Osteoblast (primary cell): ENCODE measurements at regions not wholly inside any gene's neighbourhood (a gene's known extent, or its start where the extent isn't known, plus 50 kb on each side); places are given as distances from the start of the nearest gene placed in this dataset.
A peak's percentile ranks its signal among the peaks of the same experiment; 100 is the strongest.

Experiments used
- DNase-seq: peaks from one replicate; pipeline ENCODE4 v3.0.0; 2011; ENCODE audit warnings: low spot score, mixed read lengths; ENCODE audit not compliant: insufficient read length; ENCODE audit errors: missing footprints
- H2AFZ ChIP-seq: 2 replicates; pipeline ENCODE4 v1.6.0; 2011; ENCODE audit warnings: mild to moderate bottlenecking, low read length
- H3K27ac ChIP-seq: 2 replicates; pipeline ENCODE4 v1.5.1; 2011; ENCODE audit warnings: mild to moderate bottlenecking, low read depth, low read length, moderate library complexity
- H3K27me3 ChIP-seq: 2 replicates; pipeline ENCODE4 v1.6.0; 2012; ENCODE audit warnings: mild to moderate bottlenecking, control low read depth, inconsistent platforms, low read length, moderate library complexity; ENCODE audit not compliant: insufficient read depth
- H3K36me3 ChIP-seq: 2 replicates; pipeline ENCODE4 v1.5.1; 2011; ENCODE audit warnings: mild to moderate bottlenecking, low read length, control low read depth, moderate library complexity; ENCODE audit not compliant: insufficient read depth
- H3K4me1 ChIP-seq: 2 replicates; pipeline ENCODE4 v1.5.1; 2011; ENCODE audit warnings: mild to moderate bottlenecking, low read length, control low read depth, moderate library complexity; ENCODE audit not compliant: insufficient read depth
- H3K4me2 ChIP-seq: 2 replicates; pipeline ENCODE4 v1.6.0; 2011; ENCODE audit warnings: mild to moderate bottlenecking, low read length; ENCODE audit not compliant: insufficient read depth
- H3K4me3 ChIP-seq: fragments of 200-600 bp; sonication (generic); 3 replicates; pipeline ENCODE4 v1.5.1; 2012; ENCODE audit warnings: mild to moderate bottlenecking, low read length, inconsistent platforms; ENCODE audit not compliant: insufficient read depth
- H3K79me2 ChIP-seq: 2 replicates; pipeline ENCODE4 v1.6.0; 2012; ENCODE audit warnings: mild to moderate bottlenecking, low read length, control low read depth, inconsistent platforms; ENCODE audit not compliant: insufficient read depth
- H3K9me3 ChIP-seq: 2 replicates; pipeline ENCODE4 v1.5.1; 2011; ENCODE audit warnings: low read depth, low read length, control low read depth
- H4K20me1 ChIP-seq: 2 replicates; pipeline ENCODE4 v1.6.0; 2012; ENCODE audit warnings: mild to moderate bottlenecking, low read length, control low read depth; ENCODE audit not compliant: insufficient read depth
- TF ChIP-seq, protein P1 (sequence below): IDR thresholded peaks from 2 replicates; pipeline ENCODE4 v1.5.1; 2011; ENCODE audit warnings: mild to moderate bottlenecking, low read depth, low read length, moderate library complexity; ENCODE audit errors: extremely low read depth

DNA sequence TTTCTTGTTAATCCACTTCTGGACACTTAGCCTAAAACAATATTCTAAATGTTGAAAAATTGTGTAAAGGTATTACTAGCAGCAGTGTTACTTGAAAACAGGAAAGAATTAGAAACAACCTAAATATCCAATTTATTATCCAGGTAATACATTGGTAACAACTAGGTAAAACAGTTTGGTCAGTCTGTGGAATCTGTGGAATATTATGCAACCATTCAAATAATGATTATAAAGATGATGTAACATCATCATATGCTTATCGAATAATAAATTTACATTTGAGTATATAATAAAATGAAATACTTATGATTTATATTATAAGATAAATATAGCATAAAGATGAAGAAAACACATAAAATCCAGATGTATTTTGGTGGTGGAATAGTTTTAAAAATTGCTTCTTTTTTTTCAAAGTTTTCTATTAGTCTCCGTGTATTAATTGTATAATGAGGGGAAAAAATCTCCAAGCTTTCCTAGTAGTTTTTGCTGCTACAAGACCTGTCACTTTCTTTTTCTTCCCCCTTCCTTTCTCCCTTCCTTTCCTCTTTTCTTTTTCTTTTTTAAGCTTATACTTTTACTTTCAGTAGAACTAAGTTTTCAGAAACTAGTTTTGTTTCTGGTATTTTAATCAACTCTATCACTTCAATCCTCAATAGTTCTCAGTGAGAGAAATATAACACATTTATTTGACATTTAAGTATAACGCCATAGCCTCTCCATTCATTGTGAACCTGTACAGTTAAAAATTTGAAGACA is 197.8 kb upstream of the HMCN1 start:
- Histone ChIP-seq H3K27me3 (no peaks in the 10 kb centered on the region), H3K4me2 (no peak overlapping the region), H3K79me2 (no peaks in the 10 kb centered on the region), H3K4me1 (no peaks in the 10 kb centered on the region), H3K9me3 (no peaks in the 10 kb centered on the region), H3K36me3 (no peaks in the 10 kb centered on the region), H3K4me3 (no peak overlapping the region), H2AFZ (no peak overlapping the region), H3K27ac (no peak overlapping the region), H4K20me1 (no peaks in the 10 kb centered on the region)
- TF ChIP-seq, protein P1, sequence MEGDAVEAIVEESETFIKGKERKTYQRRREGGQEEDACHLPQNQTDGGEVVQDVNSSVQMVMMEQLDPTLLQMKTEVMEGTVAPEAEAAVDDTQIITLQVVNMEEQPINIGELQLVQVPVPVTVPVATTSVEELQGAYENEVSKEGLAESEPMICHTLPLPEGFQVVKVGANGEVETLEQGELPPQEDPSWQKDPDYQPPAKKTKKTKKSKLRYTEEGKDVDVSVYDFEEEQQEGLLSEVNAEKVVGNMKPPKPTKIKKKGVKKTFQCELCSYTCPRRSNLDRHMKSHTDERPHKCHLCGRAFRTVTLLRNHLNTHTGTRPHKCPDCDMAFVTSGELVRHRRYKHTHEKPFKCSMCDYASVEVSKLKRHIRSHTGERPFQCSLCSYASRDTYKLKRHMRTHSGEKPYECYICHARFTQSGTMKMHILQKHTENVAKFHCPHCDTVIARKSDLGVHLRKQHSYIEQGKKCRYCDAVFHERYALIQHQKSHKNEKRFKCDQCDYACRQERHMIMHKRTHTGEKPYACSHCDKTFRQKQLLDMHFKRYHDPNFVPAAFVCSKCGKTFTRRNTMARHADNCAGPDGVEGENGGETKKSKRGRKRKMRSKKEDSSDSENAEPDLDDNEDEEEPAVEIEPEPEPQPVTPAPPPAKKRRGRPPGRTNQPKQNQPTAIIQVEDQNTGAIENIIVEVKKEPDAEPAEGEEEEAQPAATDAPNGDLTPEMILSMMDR: no peak
- DNase-seq: no peak

DNA sequence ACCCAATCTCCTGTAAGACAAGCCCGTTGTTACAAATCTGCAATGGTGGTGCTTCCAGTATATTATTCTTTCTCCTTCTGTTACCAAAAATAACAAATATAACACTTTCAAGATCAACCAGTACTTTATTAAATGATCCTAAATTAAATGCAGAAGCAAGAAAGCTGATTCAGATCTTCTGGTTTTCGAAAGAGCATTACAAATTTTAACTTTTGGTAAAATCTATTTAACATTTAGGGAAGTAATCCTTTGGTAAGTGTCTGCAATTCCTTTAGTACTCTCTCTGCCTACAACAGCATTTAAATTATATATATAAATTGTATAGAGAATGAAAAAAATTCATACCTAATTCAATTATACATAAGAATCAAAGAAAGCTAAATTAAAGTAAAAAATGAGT is 198.6 kb upstream of the HMCN1 start:
- H3K27ac ChIP-seq: no peak overlapping the region
- H3K4me3 ChIP-seq: no peak overlapping the region
- TF ChIP-seq, protein P1: no peak
- no peak for DNase-seq
- H2AFZ ChIP-seq: no peak overlapping the region
- H3K27me3 ChIP-seq: no peaks in the 10 kb centered on the region
- H3K4me1 ChIP-seq: no peaks in the 10 kb centered on the region
- H3K79me2 ChIP-seq: no peaks in the 10 kb centered on the region
- H3K36me3 ChIP-seq: no peaks in the 10 kb centered on the region
- H3K4me2 ChIP-seq: no peak overlapping the region
- H4K20me1 ChIP-seq: no peaks in the 10 kb centered on the region
- H3K9me3 ChIP-seq: no peaks in the 10 kb centered on the region

DNA sequence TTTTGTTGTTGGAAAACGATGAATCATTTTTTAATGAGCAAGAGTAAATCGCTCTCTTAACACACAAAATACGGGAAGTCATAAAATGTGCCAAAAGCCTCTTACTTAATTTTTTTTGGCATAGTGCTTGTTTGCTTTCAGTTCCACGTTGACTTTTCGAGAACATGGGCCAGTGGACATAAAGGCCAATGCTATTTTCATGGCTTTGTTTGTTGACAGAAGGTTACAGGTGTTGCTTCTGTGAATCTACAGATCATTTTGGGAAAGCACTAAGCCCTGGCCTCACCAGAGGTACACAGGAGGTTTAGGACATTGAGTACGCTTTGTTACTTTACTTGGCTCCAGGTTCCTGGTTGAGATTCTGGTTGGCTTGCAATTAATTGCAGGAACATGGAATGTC is 199.4 kb upstream of the HMCN1 start:
- Histone ChIP-seq H3K9me3 (no peaks in the 10 kb centered on the region), H3K4me3 (no peak overlapping the region), H3K4me1 (no peaks in the 10 kb centered on the region), H3K4me2 (no peak overlapping the region), H3K27me3 (no peaks in the 10 kb centered on the region), H2AFZ (no peak overlapping the region), H4K20me1 (no peaks in the 10 kb centered on the region), H3K79me2 (no peaks in the 10 kb centered on the region), H3K27ac (no peak overlapping the region), H3K36me3 (no peaks in the 10 kb centered on the region)
- DNase-seq: peak; percentile 31
- TF ChIP-seq, protein P1: no peak

DNA sequence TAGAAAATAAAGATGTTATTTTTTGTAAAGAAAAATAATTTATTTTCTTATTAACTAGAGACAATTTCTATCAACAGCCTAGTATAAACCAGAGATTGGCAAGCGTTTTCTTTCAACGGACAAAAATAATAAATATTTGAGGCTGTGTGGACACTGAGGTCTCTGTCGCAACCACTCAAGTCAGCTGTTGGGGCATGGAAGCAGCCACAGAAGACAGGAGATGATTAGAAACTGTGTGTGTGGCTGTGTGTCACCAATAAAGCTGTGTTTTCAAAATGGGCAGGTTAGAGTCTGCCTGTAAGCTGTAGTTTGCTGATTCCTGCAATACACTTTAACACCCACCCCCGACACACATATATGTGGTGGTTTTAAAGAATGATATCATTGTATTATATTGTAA is 200.6 kb upstream of the HMCN1 start:
- H3K27me3 ChIP-seq: no peaks in the 10 kb centered on the region
- no peak overlapping the region for H2AFZ ChIP-seq
- no peak overlapping the region for H3K27ac ChIP-seq
- H3K4me1 ChIP-seq: no peaks in the 10 kb centered on the region
- DNase-seq: no peak
- H3K36me3 ChIP-seq: no peaks in the 10 kb centered on the region
- TF ChIP-seq, protein P1: no peak
- H3K4me3 ChIP-seq: no peak overlapping the region
- H3K4me2 ChIP-seq: no peak overlapping the region
- H4K20me1 ChIP-seq: no peaks in the 10 kb centered on the region
- no peaks in the 10 kb centered on the region for H3K9me3 ChIP-seq
- H3K79me2 ChIP-seq: no peaks in the 10 kb centered on the region
